ENCODE measurements at regions not wholly inside any gene's neighbourhood (a gene's known extent, or its start where the extent isn't known, plus 50 kb on each side); places are given as distances from the start of the nearest gene placed in this dataset.

DNA sequence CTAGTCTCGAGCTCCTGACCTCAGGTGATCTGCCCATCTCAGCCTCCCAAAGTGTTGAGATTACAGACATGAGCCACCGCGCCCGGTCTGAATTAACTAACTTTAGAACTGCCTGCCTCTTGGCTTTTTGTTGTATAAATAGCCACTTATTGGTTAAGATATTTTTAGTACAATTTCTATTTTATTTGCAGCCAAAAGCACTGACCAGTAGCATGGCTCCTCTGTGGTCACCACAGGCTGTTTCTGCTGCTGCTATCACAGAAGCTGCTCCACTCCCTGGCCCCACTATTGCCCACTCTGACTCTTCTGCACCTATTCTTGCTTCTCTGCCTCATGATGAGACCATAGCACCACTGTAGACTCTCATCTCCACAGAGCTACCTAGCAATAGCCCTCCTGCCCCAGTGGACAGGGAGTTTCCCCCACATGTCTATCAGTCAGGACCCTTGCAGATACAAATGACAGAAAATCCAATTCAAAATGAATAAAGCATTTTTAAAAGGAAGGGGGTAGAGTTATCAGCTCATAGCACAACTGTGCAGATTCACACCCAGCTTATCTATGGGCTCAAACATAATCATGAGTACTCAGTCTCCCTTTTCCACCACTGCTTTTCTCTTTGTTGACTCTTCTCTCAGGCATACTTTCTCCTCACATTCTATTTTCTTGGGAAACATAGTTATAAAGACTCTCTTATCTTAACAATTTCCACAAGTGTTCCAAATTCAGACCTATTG, 151.8 kb upstream of the EPB41L4A start:
- Histone ChIP-seq H3K9ac (ENCODE audit: insufficient read depth in 1 of 2, low read depth in 2 of 2, low read length in 2 of 2) (no peak overlapping the region), H2AFZ (ENCODE audit: low read depth, low read length) (no peak overlapping the region), H4K20me1 (replicated peaks; ENCODE audit: control insufficient read depth, insufficient read depth, low read length) (no peaks in the 10 kb centered on the region), H3K4me3 (no peak overlapping the region), H3K36me3 (ENCODE audit: control insufficient read depth, insufficient read depth, low read length) (no peaks in the 10 kb centered on the region), H3K9me1 (ENCODE audit: control insufficient read depth, insufficient read depth, low read length) (no peaks in the 10 kb centered on the region), H3K79me2 (ENCODE audit: control insufficient read depth, insufficient read depth, low read length) (no peaks in the 10 kb centered on the region), H3K4me2 (ENCODE audit: insufficient read depth, low read length) (no peak overlapping the region; the same call in 1 of the 2 replicates), H3K27ac (ENCODE audit: extremely low read depth, low read depth, low read length) (no peak overlapping the region), H3K9me3 (replicated peaks; ENCODE audit: control insufficient read depth, insufficient read depth, low read depth, low read length) (no peaks in the 10 kb centered on the region), H3K27me3 (ENCODE audit: control insufficient read depth in 2 of 2, insufficient read depth in 2 of 2, low read length in 2 of 2) (peaks cover 5 to 8% of the 10 kb centered on the region in 2 experiments; a peak in 4 of 5 replicates), H3K4me1 (replicated peaks in 1 of 2; ENCODE audit: control insufficient read depth in 2 of 2, insufficient read depth in 2 of 2, low read length in 2 of 2) (peaks cover 0 to 8% of the 10 kb centered on the region in 2 experiments; a peak in 3 of 5 replicates)
- intact Hi-C loops (cut with micrococcal nuclease) = no loop called here
- CTCF ChIA-PET (ENCODE audit: low intra/inter-chr PET ratio) = no interaction called here
- POLR2A ChIA-PET = interaction anchor here (0.8 to 1.3 kb wide), 3 partner anchors 16 to 48 kb away, joined by 3 read pairs; no protein-coding TSS in a partner anchor
- no peak for FAIRE-seq
- peak in 1 of 4 experiments; percentile 27 for DNase-seq (ENCODE audit: extremely low read depth in 1 of 4, low spot score in 3 of 4)
- WGBS (ENCODE audit: insufficient coverage, low coverage, missing lambda C conversion rate) = 4% methylated on average over 4 of the region's 4 CpGs
- no TSS peak for BruUV-seq (replicated peaks)
- ATAC-seq = no peak
- in situ Hi-C loops (cut with MboI) = no loop called here
- no peak for TF ChIP-seq ZBTB7A (IDR thresholded peaks at IDR 0.05; ENCODE audit: borderline replicate concordance, control insufficient read depth, low read depth, low read length)
- TF ChIP-seq, protein P1, sequence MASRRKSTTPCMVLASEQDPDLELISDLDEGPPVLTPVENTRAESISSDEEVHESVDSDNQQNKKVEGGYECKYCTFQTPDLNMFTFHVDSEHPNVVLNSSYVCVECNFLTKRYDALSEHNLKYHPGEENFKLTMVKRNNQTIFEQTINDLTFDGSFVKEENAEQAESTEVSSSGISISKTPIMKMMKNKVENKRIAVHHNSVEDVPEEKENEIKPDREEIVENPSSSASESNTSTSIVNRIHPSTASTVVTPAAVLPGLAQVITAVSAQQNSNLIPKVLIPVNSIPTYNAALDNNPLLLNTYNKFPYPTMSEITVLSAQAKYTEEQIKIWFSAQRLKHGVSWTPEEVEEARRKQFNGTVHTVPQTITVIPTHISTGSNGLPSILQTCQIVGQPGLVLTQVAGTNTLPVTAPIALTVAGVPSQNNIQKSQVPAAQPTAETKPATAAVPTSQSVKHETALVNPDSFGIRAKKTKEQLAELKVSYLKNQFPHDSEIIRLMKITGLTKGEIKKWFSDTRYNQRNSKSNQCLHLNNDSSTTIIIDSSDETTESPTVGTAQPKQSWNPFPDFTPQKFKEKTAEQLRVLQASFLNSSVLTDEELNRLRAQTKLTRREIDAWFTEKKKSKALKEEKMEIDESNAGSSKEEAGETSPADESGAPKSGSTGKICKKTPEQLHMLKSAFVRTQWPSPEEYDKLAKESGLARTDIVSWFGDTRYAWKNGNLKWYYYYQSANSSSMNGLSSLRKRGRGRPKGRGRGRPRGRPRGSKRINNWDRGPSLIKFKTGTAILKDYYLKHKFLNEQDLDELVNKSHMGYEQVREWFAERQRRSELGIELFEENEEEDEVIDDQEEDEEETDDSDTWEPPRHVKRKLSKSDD (conservative IDR thresholded peaks at IDR 0.05; ENCODE audit: low read length) = no peak
- TF ChIP-seq EGR1 (conservative IDR thresholded peaks at IDR 0.05) = no peak
- TF ChIP-seq CBFA2T3 (IDR thresholded peaks at IDR 0.05) = peak; percentile 69
- TF ChIP-seq ZFP30 (CRISPR knock-in tag; IDR thresholded peaks at IDR 0.05; ENCODE audit: borderline replicate concordance) = no peak
- no peak for TF ChIP-seq SRSF3 (IDR thresholded peaks at IDR 0.05; ENCODE audit: insufficient read depth, low read length)
- TF ChIP-seq ZNF778 (CRISPR knock-in tag; IDR thresholded peaks at IDR 0.05) = no peak
- TF ChIP-seq, protein P2, sequence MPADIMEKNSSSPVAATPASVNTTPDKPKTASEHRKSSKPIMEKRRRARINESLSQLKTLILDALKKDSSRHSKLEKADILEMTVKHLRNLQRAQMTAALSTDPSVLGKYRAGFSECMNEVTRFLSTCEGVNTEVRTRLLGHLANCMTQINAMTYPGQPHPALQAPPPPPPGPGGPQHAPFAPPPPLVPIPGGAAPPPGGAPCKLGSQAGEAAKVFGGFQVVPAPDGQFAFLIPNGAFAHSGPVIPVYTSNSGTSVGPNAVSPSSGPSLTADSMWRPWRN (IDR thresholded peaks at IDR 0.05; ENCODE audit: low read depth) = no peak
- no peak for TF ChIP-seq EP300 (IDR thresholded peaks at IDR 0.05; ENCODE audit: low read length)
- TF ChIP-seq ARID1B (IDR thresholded peaks at IDR 0.05) = peak; percentile 67
- 0 out of 2 replicates have a peak, but pooled peaks have one; percentile 16 for TF ChIP-seq MTA2 (IDR thresholded peaks at IDR 0.05; ENCODE audit: low read depth)
- 0 out of 2 replicates have a peak, but pooled peaks have one; percentile 40 for TF ChIP-seq TAL1 (IDR thresholded peaks at IDR 0.05)
- peak; percentile 52 for TF ChIP-seq CBFA2T2 (conservative IDR thresholded peaks at IDR 0.05)
- no peak for TF ChIP-seq MED1 (CRISPR knock-in tag; IDR thresholded peaks at IDR 0.05; ENCODE audit: borderline replicate concordance)
- no peak for TF ChIP-seq ZNF184 (CRISPR knock-in tag; IDR thresholded peaks at IDR 0.05)
- TF ChIP-seq TCF3 (CRISPR knock-in tag; IDR thresholded peaks at IDR 0.05) = peak; percentile 60
- TF ChIP-seq FOXA3 (CRISPR knock-in tag; conservative IDR thresholded peaks at IDR 0.05 in 1 of 2, IDR thresholded peaks at IDR 0.05 in 1 of 2) = no peak
- no peak for TF ChIP-seq HDAC8 (tag; IDR thresholded peaks at IDR 0.05)
- TF ChIP-seq, protein P3, sequence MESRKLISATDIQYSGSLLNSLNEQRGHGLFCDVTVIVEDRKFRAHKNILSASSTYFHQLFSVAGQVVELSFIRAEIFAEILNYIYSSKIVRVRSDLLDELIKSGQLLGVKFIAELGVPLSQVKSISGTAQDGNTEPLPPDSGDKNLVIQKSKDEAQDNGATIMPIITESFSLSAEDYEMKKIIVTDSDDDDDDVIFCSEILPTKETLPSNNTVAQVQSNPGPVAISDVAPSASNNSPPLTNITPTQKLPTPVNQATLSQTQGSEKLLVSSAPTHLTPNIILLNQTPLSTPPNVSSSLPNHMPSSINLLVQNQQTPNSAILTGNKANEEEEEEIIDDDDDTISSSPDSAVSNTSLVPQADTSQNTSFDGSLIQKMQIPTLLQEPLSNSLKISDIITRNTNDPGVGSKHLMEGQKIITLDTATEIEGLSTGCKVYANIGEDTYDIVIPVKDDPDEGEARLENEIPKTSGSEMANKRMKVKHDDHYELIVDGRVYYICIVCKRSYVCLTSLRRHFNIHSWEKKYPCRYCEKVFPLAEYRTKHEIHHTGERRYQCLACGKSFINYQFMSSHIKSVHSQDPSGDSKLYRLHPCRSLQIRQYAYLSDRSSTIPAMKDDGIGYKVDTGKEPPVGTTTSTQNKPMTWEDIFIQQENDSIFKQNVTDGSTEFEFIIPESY (CRISPR knock-in tag; IDR thresholded peaks at IDR 0.05) = no peak
